WTC11 (cell line): ENCODE measurements at regions not wholly inside any gene's neighbourhood (a gene's known extent, or its start where the extent isn't known, plus 50 kb on each side); places are given as distances from the start of the nearest gene placed in this dataset.

Experiments used
- ATAC-seq: fragments of 200-7000 bp; cut with Tn5 transposase; 2 replicates; pipeline ENCODE4 v1.10.0; 2021; ENCODE audit warnings: mild to moderate bottlenecking, moderate library complexity
- CTCF ChIA-PET: fragments of 300-600 bp; sonication (Branson Sonifier 250); formaldehyde crosslinking; loops from one replicate; lab custom pipeline; 2021; ENCODE audit warnings: antibody characterized with exemption; lab: Charles Lee
- POLR2A ChIA-PET: fragments of 350-600 bp; sonication (Branson Sonifier 250); formaldehyde crosslinking; loops from one replicate; lab custom pipeline; 2021; ENCODE audit warnings: antibody characterized with exemption; lab: Charles Lee
- DNase-seq: peaks from one replicate; pipeline ENCODE4 v3.0.0; 2021; ENCODE audit warnings: low spot score
- H3K27ac Mint-ChIP-seq: 2 replicates; pipeline ENCODE4 v1.8.0; 2021; ENCODE audit warnings: mixed read lengths
- H3K27me3 Mint-ChIP-seq: 2 replicates; pipeline ENCODE4 v1.8.0; 2021; ENCODE audit warnings: low read depth, mild to moderate bottlenecking, moderate library complexity, mixed read lengths
- H3K36me3 Mint-ChIP-seq: 2 replicates; pipeline ENCODE4 v1.8.0; 2021; ENCODE audit warnings: mixed read lengths
- H3K4me1 Mint-ChIP-seq: 2 replicates; pipeline ENCODE4 v1.8.0; 2022; ENCODE audit warnings: mixed read lengths
- H3K4me3 Mint-ChIP-seq: 2 replicates; pipeline ENCODE4 v1.8.0; 2021; ENCODE audit warnings: mild to moderate bottlenecking, moderate library complexity, mixed read lengths
- H3K9me3 Mint-ChIP-seq: 2 replicates; pipeline ENCODE4 v1.8.0; 2021; ENCODE audit warnings: mixed read lengths
- CREM ChIP-seq: sonication (generic); formaldehyde crosslinking; IDR thresholded peaks from 2 replicates; pipeline ENCODE4 v1.8.1; 2022; ENCODE audit warnings: mild to moderate bottlenecking, missing genetic modification reagents, moderate library complexity
- E2F5 ChIP-seq: sonication (generic); formaldehyde crosslinking; IDR thresholded peaks from 2 replicates; pipeline ENCODE4 v1.8.1; 2022; ENCODE audit warnings: mild to moderate bottlenecking, moderate library complexity, missing genetic modification reagents
- ELF4 ChIP-seq: sonication (generic); formaldehyde crosslinking; IDR thresholded peaks from 2 replicates; pipeline ENCODE4 v1.8.1; 2022; ENCODE audit warnings: low read depth, mild to moderate bottlenecking, moderate library complexity, missing genetic modification reagents
- ERG ChIP-seq: fragments of 250-450 bp; sonication (Bioruptor Pico); IDR thresholded peaks from 2 replicates; pipeline ENCODE4 v1.8.0; 2021; ENCODE audit warnings: mild to moderate bottlenecking
- FOXJ3 ChIP-seq: sonication (generic); formaldehyde crosslinking; IDR thresholded peaks from 2 replicates; pipeline ENCODE4 v1.9.0; 2021; ENCODE audit warnings: missing genetic modification reagents, mild to moderate bottlenecking, borderline replicate concordance
- GABPB1 ChIP-seq: sonication (generic); formaldehyde crosslinking; IDR thresholded peaks from 2 replicates; pipeline ENCODE4 v1.8.1; 2023; ENCODE audit warnings: mild to moderate bottlenecking, missing genetic modification reagents
- IRF1 ChIP-seq: sonication (generic); formaldehyde crosslinking; IDR thresholded peaks from 2 replicates; pipeline ENCODE4 v1.8.0; 2023; ENCODE audit warnings: missing genetic modification reagents
- NFE2L1 ChIP-seq: sonication (generic); formaldehyde crosslinking; IDR thresholded peaks from 2 replicates; pipeline ENCODE4 v1.8.1; 2023; ENCODE audit warnings: missing genetic modification reagents
- NR3C1 ChIP-seq: sonication (generic); formaldehyde crosslinking; conservative IDR thresholded peaks from 2 replicates; pipeline ENCODE4 v1.8.1; 2023; ENCODE audit warnings: low read depth, mild to moderate bottlenecking, missing genetic modification reagents
- OVOL2 ChIP-seq: fragments of 250-450 bp; sonication (Bioruptor Pico); IDR thresholded peaks from 2 replicates; pipeline ENCODE4 v1.9.0; 2021; ENCODE audit warnings: mild to moderate bottlenecking, borderline replicate concordance
- SP1 ChIP-seq: sonication (generic); formaldehyde crosslinking; conservative IDR thresholded peaks from 2 replicates; pipeline ENCODE4 v1.8.1; 2022; ENCODE audit warnings: missing genetic modification reagents
- TP53 ChIP-seq: sonication (generic); formaldehyde crosslinking; IDR thresholded peaks from 2 replicates; pipeline ENCODE4 v1.8.1; 2023; ENCODE audit warnings: mild to moderate bottlenecking, missing genetic modification reagents
- ZMAT4 ChIP-seq: fragments of 250-450 bp; sonication (Bioruptor Pico); IDR thresholded peaks from 2 replicates; pipeline ENCODE4 v1.9.0; 2021; ENCODE audit warnings: mild to moderate bottlenecking
- ZNF396 ChIP-seq: fragments of 250-450 bp; sonication (Bioruptor Pico); IDR thresholded peaks from 2 replicates; pipeline ENCODE4 v1.8.0; 2021; ENCODE audit warnings: mild to moderate bottlenecking, moderate library complexity, borderline replicate concordance
- ZNF423 ChIP-seq: fragments of 250-450 bp; sonication (Bioruptor Pico); IDR thresholded peaks from 2 replicates; pipeline ENCODE4 v2.1.2; 2022; ENCODE audit warnings: mild to moderate bottlenecking, moderate library complexity
- ZNF425 ChIP-seq: fragments of 250-450 bp; sonication (Bioruptor Pico); conservative IDR thresholded peaks from 2 replicates; pipeline ENCODE4 v1.9.0; 2021; ENCODE audit warnings: mild to moderate bottlenecking
- ZSCAN18 ChIP-seq: fragments of 250-450 bp; sonication (Bioruptor Pico); IDR thresholded peaks from 2 replicates; pipeline ENCODE4 v2.1.2; 2022; ENCODE audit warnings: mild to moderate bottlenecking, moderate library complexity

- CTCF ChIA-PET = no interaction called here
Observed at GRCh38 chr1:187257476-187257875, 428.7 kb downstream of the PLA2G4A start.

GRCh38 chr1:187261637-187262036 is 432.9 kb downstream of the PLA2G4A start:
- Mint-ChIP-seq H3K27me3 (no peaks in the 10 kb centered on the region), H3K4me1 (peaks cover 18% of the 10 kb centered on the region), H3K9me3 (no peaks in the 10 kb centered on the region), H3K4me3 (no peak overlapping the region), H3K27ac (no peak overlapping the region), H3K36me3 (no peaks in the 10 kb centered on the region)
- TF ChIP-seq ZMAT4 = no peak
- TF ChIP-seq ERG (CRISPR knock-in tag) = no peak
- no peak for TF ChIP-seq FOXJ3 (CRISPR knock-in tag)
- TF ChIP-seq TP53 = no peak
- ChIA-PET CTCF (no interaction called here), POLR2A (no interaction called here)
- ATAC-seq (no peak), DNase-seq (no peak)

More at GRCh38 chr1:187257476-187257875, 428.7 kb downstream of the PLA2G4A start:
- DNase-seq = no peak
- TF ChIP-seq NR3C1 (no peak), OVOL2 (CRISPR knock-in tag) (no peak), ELF4 (CRISPR knock-in tag) (no peak), ERG (CRISPR knock-in tag) (no peak), ZNF396 (CRISPR knock-in tag) (no peak), E2F5 (CRISPR knock-in tag) (no peak), ZMAT4 (no peak), NFE2L1 (CRISPR knock-in tag) (no peak), ZNF423 (no peak), GABPB1 (no peak), SP1 (CRISPR knock-in tag) (no peak), ZSCAN18 (CRISPR knock-in tag) (no peak)
- no peak overlapping the region for H3K27ac Mint-ChIP-seq
- H3K4me3 Mint-ChIP-seq = no peak overlapping the region
- POLR2A ChIA-PET = no interaction called here
- H3K9me3 Mint-ChIP-seq = no peaks in the 10 kb centered on the region
- H3K36me3 Mint-ChIP-seq = no peaks in the 10 kb centered on the region
- H3K27me3 Mint-ChIP-seq = no peaks in the 10 kb centered on the region
- no peak for ATAC-seq
- peaks cover 5% of the 10 kb centered on the region; the same call in 1 of the 2 replicates for H3K4me1 Mint-ChIP-seq

GRCh38 chr1:187262731-187263130 is 434.0 kb downstream of the PLA2G4A start:
- no peak for TF ChIP-seq IRF1 (CRISPR knock-in tag)
- TF ChIP-seq ZSCAN18 (CRISPR knock-in tag) = no peak
- no peak for TF ChIP-seq ZNF396 (CRISPR knock-in tag)
- no peak for TF ChIP-seq ZNF425
- TF ChIP-seq CREM (CRISPR knock-in tag) = no peak
- TF ChIP-seq GABPB1 = no peak
- ChIA-PET CTCF (no interaction called here), POLR2A (no interaction called here)
- H3K27me3 Mint-ChIP-seq = no peaks in the 10 kb centered on the region
- no peak overlapping the region for H3K4me3 Mint-ChIP-seq
- H3K27ac Mint-ChIP-seq = no peak overlapping the region
- H3K9me3 Mint-ChIP-seq = no peaks in the 10 kb centered on the region
- ATAC-seq (no peak), DNase-seq (no peak)
- H3K4me1 Mint-ChIP-seq = peaks cover 18% of the 10 kb centered on the region
- no peaks in the 10 kb centered on the region for H3K36me3 Mint-ChIP-seq
